H9 (cell line): ENCODE measurements at regions not wholly inside any gene's neighbourhood (a gene's known extent, or its start where the extent isn't known, plus 50 kb on each side); places are given as distances from the start of the nearest gene placed in this dataset.

Experiments used
- DNase-seq: peaks from one replicate; pipeline ENCODE4 v3.0.0-alpha.2; 2017
- H2AFZ ChIP-seq: one replicate; pipeline ENCODE4 v1.6.1; 2013; ENCODE audit warnings: mild to moderate bottlenecking, low read length, control low read depth, moderate library complexity
- H2AK5ac ChIP-seq: 2 replicates; pipeline ENCODE4 v1.6.1; 2013; ENCODE audit warnings: low read length, control low read depth, mixed read lengths; ENCODE audit not compliant: insufficient read length
- H2BK120ac ChIP-seq: one replicate; pipeline ENCODE4 v1.6.1; 2013; ENCODE audit warnings: low read depth, mild to moderate bottlenecking, low read length, control low read depth, inconsistent platforms; ENCODE audit not compliant: poor library complexity, severe bottlenecking
- H2BK12ac ChIP-seq: 2 replicates; pipeline ENCODE4 v1.6.1; 2013; ENCODE audit warnings: low read length, control low read depth, mixed read lengths, low read depth; ENCODE audit not compliant: insufficient read length
- H2BK15ac ChIP-seq: 2 replicates; pipeline ENCODE4 v1.6.1; 2013; ENCODE audit warnings: low read depth, low read length, control low read depth
- H2BK20ac ChIP-seq: one replicate; pipeline ENCODE4 v1.6.1; 2013; ENCODE audit warnings: low read depth, mild to moderate bottlenecking, low read length, control low read depth, inconsistent platforms; ENCODE audit not compliant: poor library complexity, severe bottlenecking
- H2BK5ac ChIP-seq: 2 replicates; pipeline ENCODE4 v1.6.1; 2013; ENCODE audit warnings: low read length, control low read depth, mixed read lengths; ENCODE audit not compliant: insufficient read length
- H3K14ac ChIP-seq: 2 replicates; pipeline ENCODE4 v1.6.1; 2013; ENCODE audit warnings: low read length, control low read depth; ENCODE audit not compliant: insufficient read depth
- H3K18ac ChIP-seq: 2 replicates; pipeline ENCODE4 v1.6.1; 2013; ENCODE audit warnings: low read depth, mild to moderate bottlenecking, mixed read lengths, low read length, control low read depth; ENCODE audit not compliant: insufficient read length
- H3K23ac ChIP-seq: 2 replicates; pipeline ENCODE4 v1.6.1; 2013; ENCODE audit warnings: low read length, control low read depth, mixed read lengths, low read depth; ENCODE audit not compliant: insufficient read length
- H3K23me2 ChIP-seq: 2 replicates; pipeline ENCODE4 v1.6.1; 2013; ENCODE audit warnings: low read depth, mild to moderate bottlenecking, mixed read lengths, low read length, control low read depth; ENCODE audit not compliant: insufficient read length, poor library complexity, severe bottlenecking
- H3K27ac ChIP-seq: 2 replicates; pipeline ENCODE4 v1.5.1; 2013; ENCODE audit warnings: low read length, control low read depth, mixed read lengths, low read depth; ENCODE audit not compliant: insufficient read length
- H3K27me3 ChIP-seq: 2 replicates; pipeline ENCODE4 v1.6.1; 2013; ENCODE audit warnings: low read length, control low read depth, inconsistent platforms; ENCODE audit not compliant: insufficient read depth
- H3K4ac ChIP-seq: 2 replicates; pipeline ENCODE4 v1.6.1; 2013; ENCODE audit warnings: low read depth, mild to moderate bottlenecking, control low read depth, inconsistent platforms, low read length, moderate library complexity
- H3K4me1 ChIP-seq: 2 replicates; pipeline ENCODE4 v1.6.1; 2013; ENCODE audit warnings: low read length, control low read depth, inconsistent platforms; ENCODE audit not compliant: insufficient read depth
- H3K4me2 ChIP-seq: 2 replicates; pipeline ENCODE4 v1.6.1; 2013; ENCODE audit warnings: low read length, control low read depth, mixed read lengths; ENCODE audit not compliant: insufficient read length, insufficient read depth
- H3K56ac ChIP-seq: 2 replicates; pipeline ENCODE4 v1.6.1; 2013; ENCODE audit warnings: low read depth, mild to moderate bottlenecking, mixed read lengths, low read length, control low read depth; ENCODE audit not compliant: insufficient read length
- H3K79me1 ChIP-seq: 2 replicates; pipeline ENCODE4 v1.6.1; 2013; ENCODE audit warnings: low read depth, mild to moderate bottlenecking, moderate library complexity, low read length, control low read depth, inconsistent platforms; ENCODE audit not compliant: insufficient read depth, poor library complexity, severe bottlenecking
- H3K79me2 ChIP-seq: 2 replicates; pipeline ENCODE4 v1.6.1; 2013; ENCODE audit warnings: low read length, control low read depth, inconsistent platforms; ENCODE audit not compliant: insufficient read depth
- H3K9ac ChIP-seq: 2 replicates; pipeline ENCODE4 v1.6.1; 2013; ENCODE audit warnings: low read length, control low read depth, mixed read lengths; ENCODE audit not compliant: insufficient read length; ENCODE audit errors: extremely low read depth
- H3K9me3 ChIP-seq: one replicate; pipeline ENCODE4 v1.6.1; 2013; ENCODE audit warnings: low read depth, low read length, inconsistent platforms; ENCODE audit not compliant: control insufficient read depth
- H3T11ph ChIP-seq: one replicate; pipeline ENCODE4 v1.6.1; 2013; ENCODE audit warnings: mild to moderate bottlenecking, low read length, control low read depth, inconsistent platforms
- H4K20me1 ChIP-seq: one replicate; pipeline ENCODE4 v1.6.1; 2013; ENCODE audit not compliant: control insufficient read depth, insufficient read length, insufficient read depth
- H4K5ac ChIP-seq: 2 replicates; pipeline ENCODE4 v1.6.1; 2013; ENCODE audit warnings: low read depth, mild to moderate bottlenecking, mixed read lengths, low read length, control low read depth; ENCODE audit not compliant: insufficient read length
- H4K8ac ChIP-seq: replicated peaks from 2 replicates; pipeline ENCODE4 v1.6.1; 2013; ENCODE audit warnings: low read length, control low read depth, mixed read lengths, low read depth; ENCODE audit not compliant: insufficient read length
- H4K91ac ChIP-seq: 2 replicates; pipeline ENCODE4 v1.6.1; 2013; ENCODE audit warnings: low read depth, mild to moderate bottlenecking, moderate library complexity, mixed read lengths, low read length, control low read depth; ENCODE audit not compliant: insufficient read length
- H3K27ac Mint-ChIP-seq, 3 experiments: 2 replicates in 2 of 3; 3 replicates in 1 of 3; pipeline ENCODE4 v1.8.0; 2020 to 2021; ENCODE audit warnings: mixed read lengths in 3 of 3, mild to moderate bottlenecking in 1 of 3, moderate library complexity in 1 of 3
- H3K27me3 Mint-ChIP-seq: 2 replicates; pipeline ENCODE4 v1.8.0; 2021; ENCODE audit warnings: low read depth, mild to moderate bottlenecking, moderate library complexity, mixed read lengths
- H3K36me3 Mint-ChIP-seq, 3 experiments: 2 replicates in 2 of 3; 3 replicates in 1 of 3; pipeline ENCODE4 v1.8.0; 2020 to 2021; ENCODE audit warnings: low read depth in 3 of 3, mixed read lengths in 3 of 3; ENCODE audit not compliant: insufficient read depth in 1 of 3
- H3K4me1 Mint-ChIP-seq, 2 experiments: 2 replicates each; pipeline ENCODE4 v1.8.0; 2020; ENCODE audit warnings: mixed read lengths in 2 of 2
- H3K4me3 Mint-ChIP-seq, 2 experiments: 2 replicates in 1 of 2; 3 replicates in 1 of 2; pipeline ENCODE4 v1.8.0; 2020 to 2021; ENCODE audit warnings: mild to moderate bottlenecking in 2 of 2, mixed read lengths in 2 of 2, moderate library complexity in 1 of 2
- H3K9me3 Mint-ChIP-seq, 2 experiments: 2 replicates in 1 of 2; 3 replicates in 1 of 2; pipeline ENCODE4 v1.8.0; 2020; ENCODE audit warnings: mild to moderate bottlenecking in 2 of 2, mixed read lengths in 2 of 2, moderate library complexity in 1 of 2
- WGBS: extraction: QIAGEN DNeasy Blood & Tissue Kit; methylation state at CpG from one replicate; pipeline ENCODE4 v1.1.7; 2013; ENCODE audit warnings: missing lambda C conversion rate, low lambda C conversion rate, mixed read lengths; ENCODE audit not compliant: insufficient read length; ENCODE audit errors: extremely low coverage; 5-methylcytosine and 5-hydroxymethylcytosine counted together
- TF ChIP-seq, protein P1 (sequence below): fragments of 200-600 bp; sonication (generic); conservative IDR thresholded peaks from 3 replicates; pipeline ENCODE4 v1.8.0; 2021; ENCODE audit warnings: antibody characterized with exemption, mild to moderate bottlenecking

DNA sequence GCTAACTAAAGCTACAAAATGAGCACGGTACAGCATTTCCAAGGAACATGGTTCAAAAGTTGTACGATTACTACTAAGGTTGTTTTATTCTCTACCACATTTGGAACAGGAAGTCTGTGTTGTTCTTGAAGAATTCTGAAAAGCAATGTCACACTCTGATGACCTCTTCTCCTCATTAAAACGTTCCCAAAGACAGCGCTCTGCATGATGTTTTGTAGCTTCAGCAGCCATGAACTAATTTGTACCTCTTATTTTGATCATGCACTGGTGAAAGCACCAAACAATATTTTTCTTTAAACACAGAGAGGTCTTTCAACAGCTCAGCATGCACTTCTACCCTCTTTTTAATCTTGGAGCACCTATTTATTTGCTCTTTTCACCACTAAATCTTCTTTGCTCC lies 75.0 kb upstream of the TES start:
- Histone ChIP-seq H2BK120ac (no peak overlapping the region), H2BK20ac (no peak overlapping the region), H2BK5ac (no peak overlapping the region), H3K23me2 (no peaks in the 10 kb centered on the region), H3K23ac (no peak overlapping the region), H3K18ac (no peak overlapping the region), H3K14ac (no peak overlapping the region), H3T11ph (no peak overlapping the region), H3K27me3 (no peaks in the 10 kb centered on the region), H4K5ac (no peak overlapping the region), H4K8ac (no peak overlapping the region), H3K4me1 (no peaks in the 10 kb centered on the region), H3K79me2 (no peaks in the 10 kb centered on the region), H4K20me1 (no peaks in the 10 kb centered on the region), H2BK15ac (no peak overlapping the region), H3K27ac (no peak overlapping the region), H3K9me3 (no peaks in the 10 kb centered on the region), H2BK12ac (no peak overlapping the region), H3K56ac (no peak overlapping the region), H2AFZ (no peak overlapping the region), H4K91ac (no peak overlapping the region), H3K79me1 (no peaks in the 10 kb centered on the region), H2AK5ac (no peak overlapping the region), H3K4me2 (no peak overlapping the region), H3K4ac (no peak overlapping the region), H3K9ac (no peak overlapping the region)
- no peaks in the 10 kb centered on the region for H3K4me1 Mint-ChIP-seq
- no peak overlapping the region for H3K27ac Mint-ChIP-seq
- TF ChIP-seq, protein P1, sequence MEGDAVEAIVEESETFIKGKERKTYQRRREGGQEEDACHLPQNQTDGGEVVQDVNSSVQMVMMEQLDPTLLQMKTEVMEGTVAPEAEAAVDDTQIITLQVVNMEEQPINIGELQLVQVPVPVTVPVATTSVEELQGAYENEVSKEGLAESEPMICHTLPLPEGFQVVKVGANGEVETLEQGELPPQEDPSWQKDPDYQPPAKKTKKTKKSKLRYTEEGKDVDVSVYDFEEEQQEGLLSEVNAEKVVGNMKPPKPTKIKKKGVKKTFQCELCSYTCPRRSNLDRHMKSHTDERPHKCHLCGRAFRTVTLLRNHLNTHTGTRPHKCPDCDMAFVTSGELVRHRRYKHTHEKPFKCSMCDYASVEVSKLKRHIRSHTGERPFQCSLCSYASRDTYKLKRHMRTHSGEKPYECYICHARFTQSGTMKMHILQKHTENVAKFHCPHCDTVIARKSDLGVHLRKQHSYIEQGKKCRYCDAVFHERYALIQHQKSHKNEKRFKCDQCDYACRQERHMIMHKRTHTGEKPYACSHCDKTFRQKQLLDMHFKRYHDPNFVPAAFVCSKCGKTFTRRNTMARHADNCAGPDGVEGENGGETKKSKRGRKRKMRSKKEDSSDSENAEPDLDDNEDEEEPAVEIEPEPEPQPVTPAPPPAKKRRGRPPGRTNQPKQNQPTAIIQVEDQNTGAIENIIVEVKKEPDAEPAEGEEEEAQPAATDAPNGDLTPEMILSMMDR = no peak
- DNase-seq = no peak
- no peaks in the 10 kb centered on the region for H3K36me3 Mint-ChIP-seq
- H3K4me3 Mint-ChIP-seq = no peak overlapping the region
- no peaks in the 10 kb centered on the region for H3K27me3 Mint-ChIP-seq
- no CpG with 5 or more reads among the region's 4 CpGs for WGBS
- H3K9me3 Mint-ChIP-seq = no peaks in the 10 kb centered on the region
